GM18498 (cell line): ENCODE measurements at regions not wholly inside any gene's neighbourhood (a gene's known extent, or its start where the extent isn't known, plus 50 kb on each side); places are given as distances from the start of the nearest gene placed in this dataset.
"Not testable (repeated sequence)": the region's sequence is repeated elsewhere in the genome, so short reads cannot be mapped to it uniquely, and the experiment has no call there.

Source experiments
- ATAC-seq: cut with Tn5 transposase; IDR thresholded peaks from one replicate; pipeline ENCODE4 v1.9.1; 2021; ENCODE audit warnings: mild to moderate bottlenecking, moderate library complexity; ENCODE audit not compliant: unreplicated experiment

GRCh38 chr4:4670869-4671268 is 129.0 kb upstream of the STX18 start:
- no peak for ATAC-seq

GRCh38 chr4:4668355-4669210 is 126.7 kb upstream of the STX18 start:
- ATAC-seq = no peak

DNA sequence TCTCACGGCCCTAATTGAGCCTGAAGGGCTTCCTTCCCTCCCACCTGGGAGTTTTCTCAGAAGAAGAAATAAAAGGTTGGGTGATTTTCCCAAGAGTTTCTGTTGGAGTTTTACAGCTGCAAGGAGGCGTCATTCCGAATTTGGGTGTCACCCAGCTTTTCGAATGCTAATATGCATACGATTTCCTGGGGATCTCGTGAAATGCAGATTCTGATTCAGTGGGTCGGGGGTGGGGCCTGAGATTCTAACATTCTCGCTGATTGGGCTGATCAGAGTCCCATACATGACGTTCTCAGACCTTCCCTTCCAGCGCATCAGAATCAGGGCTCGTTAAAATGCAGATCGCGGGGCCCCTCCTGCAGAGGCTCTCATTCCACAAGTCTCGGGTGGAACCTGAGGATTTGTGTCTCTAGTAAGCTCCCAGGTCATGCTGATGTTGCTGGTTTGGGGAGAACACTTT is 125.8 kb upstream of the STX18 start:
- no peak for ATAC-seq

- ATAC-seq = no peak
Observed at GRCh38 chr4:4666693-4667621, 125.1 kb upstream of the STX18 start.

DNA sequence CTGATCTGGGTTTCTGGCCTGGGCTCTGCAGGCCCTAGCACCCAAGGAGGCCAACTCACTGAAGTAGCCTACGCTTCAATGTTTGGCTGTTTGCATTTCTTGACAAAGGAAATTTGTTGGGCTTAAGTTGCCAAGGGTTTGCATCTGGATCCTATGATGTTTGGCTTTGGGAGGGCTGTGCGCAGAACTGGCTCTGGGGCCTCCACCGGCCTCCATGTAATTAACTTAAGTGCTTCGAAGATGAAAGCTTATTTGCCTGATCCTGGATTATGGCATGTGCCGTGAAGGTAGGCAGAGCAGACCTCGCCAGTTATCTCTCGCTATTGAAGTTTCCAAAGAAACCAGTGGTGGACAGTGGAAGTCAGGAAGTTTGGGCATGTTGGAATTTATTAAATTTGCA is 124.3 kb upstream of the STX18 start:
- no peak for ATAC-seq

DNA sequence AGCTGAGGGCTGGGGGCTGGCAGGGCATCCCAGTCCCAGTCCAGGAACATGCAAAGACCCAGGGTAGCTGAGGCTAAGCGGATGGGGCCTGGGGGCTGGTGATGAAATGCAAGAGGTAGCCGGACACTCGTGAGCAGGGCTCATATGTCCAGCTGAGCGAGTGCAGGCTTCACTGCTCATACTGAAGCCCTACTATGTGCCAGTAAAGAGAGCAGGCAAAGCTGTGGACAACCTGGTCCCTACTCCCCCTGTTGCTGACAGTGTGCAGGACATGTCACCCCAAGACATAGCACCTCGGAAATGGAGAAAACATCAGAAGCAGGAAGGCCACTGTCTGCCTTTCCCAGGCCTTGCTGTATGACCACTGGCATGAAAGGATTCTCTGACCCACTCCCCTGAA is 122.4 kb upstream of the STX18 start:
- ATAC-seq = no peak

- ATAC-seq = no peak
Observed at GRCh38 chr4:4663028-4663427, 121.2 kb upstream of the STX18 start.

GRCh38 chr4:4662230-4662629 is 120.4 kb upstream of the STX18 start:
- no peak for ATAC-seq

DNA sequence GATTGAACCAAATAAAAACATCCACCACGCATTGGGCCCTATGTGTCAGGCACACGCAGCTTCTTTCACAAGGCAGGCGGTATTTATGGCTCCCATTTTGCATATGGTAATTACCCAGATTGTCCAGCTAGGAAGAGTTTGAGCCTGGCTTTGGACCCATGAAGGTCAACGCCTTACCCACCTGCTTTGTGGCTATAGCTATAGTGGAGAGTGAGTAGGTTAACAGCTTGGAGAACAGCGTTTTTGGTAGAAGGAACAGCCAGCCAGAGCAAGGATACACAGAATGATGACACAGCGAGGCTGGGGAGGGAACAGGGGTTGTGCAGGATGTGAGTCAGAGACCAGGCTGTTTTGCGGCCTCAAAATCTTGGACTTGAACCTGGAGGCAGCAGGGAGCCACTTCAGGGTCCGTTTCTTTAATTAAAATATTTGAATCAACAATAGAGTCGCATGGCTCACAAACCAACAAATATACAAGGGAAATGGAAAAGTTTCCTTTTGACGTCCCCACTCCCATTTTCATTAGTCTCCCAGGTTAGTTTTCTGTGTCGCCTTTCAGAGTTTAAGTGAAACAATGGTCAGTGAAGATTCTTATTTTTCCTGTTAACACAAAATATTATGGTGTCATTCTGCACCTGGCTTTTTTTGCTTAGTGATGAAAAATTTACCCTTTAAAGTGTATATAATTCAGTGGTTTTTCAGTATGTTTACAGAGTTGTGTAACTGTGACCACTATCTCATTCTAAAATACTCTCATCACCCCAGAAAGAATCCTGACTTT is 118.2 kb upstream of the STX18 start:
- no peak for ATAC-seq

DNA sequence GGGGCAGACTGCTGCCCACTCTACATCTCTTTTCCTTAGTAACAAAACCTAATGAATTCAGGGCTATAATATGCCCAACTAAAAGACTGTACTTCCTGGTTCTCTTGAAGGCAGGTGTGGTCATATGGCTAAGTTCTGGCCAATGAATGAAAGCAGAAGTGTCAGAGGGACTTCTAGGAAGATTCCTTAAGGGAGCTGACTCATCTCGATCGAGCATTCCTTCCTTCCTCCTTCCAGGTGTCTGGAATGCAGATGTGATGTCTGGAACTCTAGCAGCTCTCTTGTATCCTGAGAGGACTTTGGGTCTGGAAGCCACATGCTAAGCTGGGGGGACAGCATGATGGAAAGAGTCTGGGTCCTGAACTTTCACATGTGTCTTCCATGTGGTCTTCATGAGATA is 116.2 kb upstream of the STX18 start:
- no peak for ATAC-seq

GRCh38 chr4:4656977-4657376 is 115.1 kb upstream of the STX18 start:
- ATAC-seq = no peak

GRCh38 chr4:4655901-4656300 is 114.1 kb upstream of the STX18 start:
- ATAC-seq = no peak

- no peak for ATAC-seq
Observed at GRCh38 chr4:4655011-4655410, 113.2 kb upstream of the STX18 start.

DNA sequence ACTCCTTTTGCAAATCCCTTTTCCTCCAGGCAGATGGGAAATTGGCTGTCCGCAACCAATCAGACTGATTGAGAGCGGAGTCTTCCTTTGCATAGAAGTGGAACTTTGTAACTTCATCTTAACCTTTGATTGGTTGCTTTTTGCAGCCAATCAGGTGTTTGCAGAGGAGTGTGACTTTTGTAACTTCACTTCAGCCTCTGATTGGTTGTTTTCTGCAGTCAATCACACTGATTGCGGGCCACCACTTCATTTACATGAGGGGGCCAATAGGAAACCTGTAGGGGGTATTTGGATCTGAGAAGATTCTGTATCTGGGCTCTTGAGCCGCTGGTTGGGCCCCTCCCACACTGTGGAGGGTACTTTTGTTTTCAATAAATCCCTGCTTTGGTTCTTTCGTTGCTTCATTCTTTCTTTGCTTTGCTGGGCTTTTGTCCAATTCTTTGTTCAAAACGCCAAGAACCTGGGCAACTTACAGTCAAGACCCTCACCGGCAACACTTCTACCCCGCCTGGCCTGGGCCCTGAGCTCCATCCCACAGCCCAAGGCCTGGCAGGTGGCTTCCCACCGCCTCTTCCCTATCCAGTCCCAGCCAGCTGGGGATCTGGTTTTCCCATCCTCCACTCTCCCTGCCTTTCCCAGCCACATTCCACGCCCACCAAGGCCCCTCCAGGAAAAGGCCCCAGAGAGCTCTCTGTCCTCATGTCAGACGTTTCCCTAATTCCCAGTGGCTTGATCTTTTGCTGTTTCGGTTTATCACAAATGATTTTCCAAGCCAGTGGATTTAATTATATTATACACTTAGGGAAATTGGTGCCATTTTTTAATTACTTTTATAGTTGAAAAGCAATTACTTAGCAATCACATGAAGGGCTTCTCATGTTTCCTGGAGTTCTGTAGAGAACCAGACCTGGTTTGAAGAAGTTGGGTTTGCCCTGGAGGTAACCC is 110.2 kb upstream of the STX18 start:
- ATAC-seq = no peak

- ATAC-seq = no peak
Observed at GRCh38 chr4:4647041-4647440, 105.2 kb upstream of the STX18 start.

GRCh38 chr4:4645743-4646142 is 103.9 kb upstream of the STX18 start:
- ATAC-seq = no peak

- not testable (repeated sequence) for ATAC-seq
Observed at GRCh38 chr4:4644277-4644676, 102.4 kb upstream of the STX18 start.

- ATAC-seq = not testable (repeated sequence)
Observed at GRCh38 chr4:4643743-4644142, 101.9 kb upstream of the STX18 start.

GRCh38 chr4:4643306-4643705 is 101.5 kb upstream of the STX18 start:
- no peak for ATAC-seq

GRCh38 chr4:4642496-4643000 is 100.7 kb upstream of the STX18 start:
- ATAC-seq = no peak
